CD4-positive, alpha-beta T cell (primary cell): ENCODE measurements at regions not wholly inside any gene's neighbourhood (a gene's known extent, or its start where the extent isn't known, plus 50 kb on each side); places are given as distances from the start of the nearest gene placed in this dataset.

Experiments
- ATAC-seq: fragments of 200-7000 bp; cut with Tn5 transposase; one replicate; pipeline ENCODE4 v1.10.0; 2022; ENCODE audit warnings: mild to moderate bottlenecking; ENCODE audit not compliant: poor library complexity
- CTCF ChIA-PET: fragments of 350-600 bp; sonication (Branson Sonifier 250); formaldehyde crosslinking; loops from one replicate; lab custom pipeline; 2021; ENCODE audit warnings: antibody characterized with exemption, inconsistent platforms; lab: Charles Lee
- POLR2A ChIA-PET: fragments of 350-600 bp; sonication (Branson Sonifier 250); formaldehyde crosslinking; loops from one replicate; lab custom pipeline; 2021; ENCODE audit warnings: antibody characterized with exemption, inconsistent platforms; lab: Charles Lee
- DNase-seq, 14 experiments: peaks; one replicate each; pipeline ENCODE4 v3.0.0-alpha.2; 2013 to 2020; ENCODE audit warnings: mixed read lengths in 2 of 14
- H3K27ac ChIP-seq, 2 donors: one replicate each; pipeline versions ENCODE4 v1.5.1 to v1.7.0; 2013; ENCODE audit warnings: low read length in 2 of 2, low read depth in 1 of 2, mild to moderate bottlenecking in 1 of 2
- H3K27me3 ChIP-seq, 2 experiments: 1 replicate in 1 of 2; 2 replicates in 1 of 2; pipeline versions ENCODE4 v1.6.1 to v1.7.0; 2013; ENCODE audit warnings: low read length in 2 of 2, control low read depth in 1 of 2, mild to moderate bottlenecking in 1 of 2, moderate library complexity in 1 of 2; ENCODE audit not compliant: insufficient read depth in 2 of 2, control insufficient read depth in 1 of 2
- H3K36me3 ChIP-seq: one replicate; pipeline ENCODE4 v1.6.1; 2013; ENCODE audit warnings: low read length, control low read depth; ENCODE audit not compliant: insufficient read depth
- H3K4me1 ChIP-seq: one replicate; pipeline ENCODE4 v1.6.1; 2013; ENCODE audit warnings: low read length, control low read depth; ENCODE audit not compliant: insufficient read depth
- H3K4me3 ChIP-seq: one replicate; pipeline ENCODE4 v1.5.1; 2013; ENCODE audit warnings: mild to moderate bottlenecking, low read length, moderate library complexity
- H3K9me3 ChIP-seq, 2 experiments: 1 replicate in 1 of 2; 2 replicates in 1 of 2; pipeline versions ENCODE4 v1.6.1 to v1.7.0; 2013; ENCODE audit warnings: low read length in 2 of 2, mild to moderate bottlenecking in 2 of 2, control low read depth in 1 of 2, moderate library complexity in 1 of 2; ENCODE audit not compliant: control insufficient read depth in 1 of 2, insufficient read depth in 1 of 2
- H3K27ac Mint-ChIP-seq: one replicate; pipeline ENCODE4 v1.8.0; 2020; ENCODE audit warnings: mixed read lengths
- H3K27me3 Mint-ChIP-seq: one replicate; pipeline ENCODE4 v1.8.0; 2021; ENCODE audit warnings: mixed read lengths
- H3K36me3 Mint-ChIP-seq: one replicate; pipeline ENCODE4 v1.8.0; 2021; ENCODE audit warnings: low read depth, mixed read lengths
- H3K4me1 Mint-ChIP-seq: one replicate; pipeline ENCODE4 v1.8.0; 2021; ENCODE audit warnings: low read depth, mixed read lengths
- H3K4me3 Mint-ChIP-seq: one replicate; pipeline ENCODE4 v1.8.0; 2020; ENCODE audit warnings: mild to moderate bottlenecking, mixed read lengths
- H3K9me3 Mint-ChIP-seq: one replicate; pipeline ENCODE4 v1.8.0; 2020; ENCODE audit warnings: mixed read lengths
- intact Hi-C, 2 experiments: fragments of 100-400 bp; cut with DNase I in 1 of 2; cut with micrococcal nuclease in 1 of 2; formaldehyde crosslinking; loops; one replicate each; pipeline versions ENCODE4 v1.15.1 to v1.9.0; 2023 to 2025; cut with DNase I, micrococcal nuclease
- TF ChIP-seq, protein P1 (sequence below): fragments of 200-600 bp; IDR thresholded peaks from one replicate; pipeline ENCODE4 v1.8.0; 2022; ENCODE audit warnings: antibody characterized with exemption, mild to moderate bottlenecking

DNA sequence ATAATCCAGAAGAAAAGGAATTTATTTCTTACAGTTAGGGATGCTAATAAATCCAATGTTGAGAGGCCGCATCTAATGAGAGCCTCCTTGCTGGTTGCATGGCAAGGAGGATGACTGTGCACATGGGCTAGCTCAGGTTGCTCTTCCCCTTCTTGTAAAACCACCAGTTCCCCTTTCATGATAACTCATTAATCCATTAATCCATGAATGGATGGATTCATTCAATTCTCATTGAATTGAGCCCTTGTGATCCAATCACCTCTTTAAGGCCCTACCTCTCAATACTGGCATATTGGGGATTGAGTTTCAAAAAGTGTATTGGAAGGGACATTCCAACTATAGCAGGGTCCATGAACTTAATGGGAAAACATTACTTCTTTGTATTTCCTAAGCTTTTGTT is 149.5 kb downstream of the BMP2 start:
- DNase-seq: no peak
- Histone ChIP-seq H3K4me1 (no peaks in the 10 kb centered on the region), H3K36me3 (no peaks in the 10 kb centered on the region), H3K4me3 (no peak overlapping the region), H3K27me3 (no peaks in the 10 kb centered on the region), H3K9me3 (peaks cover 0 to 3% of the 10 kb centered on the region in 2 experiments), H3K27ac (no peak overlapping the region)
- Mint-ChIP-seq H3K27ac (no peak overlapping the region), H3K9me3 (peaks cover 2% of the 10 kb centered on the region), H3K36me3 (no peaks in the 10 kb centered on the region), H3K27me3 (no peaks in the 10 kb centered on the region), H3K4me1 (no peaks in the 10 kb centered on the region), H3K4me3 (no peak overlapping the region)
- TF ChIP-seq, protein P1, sequence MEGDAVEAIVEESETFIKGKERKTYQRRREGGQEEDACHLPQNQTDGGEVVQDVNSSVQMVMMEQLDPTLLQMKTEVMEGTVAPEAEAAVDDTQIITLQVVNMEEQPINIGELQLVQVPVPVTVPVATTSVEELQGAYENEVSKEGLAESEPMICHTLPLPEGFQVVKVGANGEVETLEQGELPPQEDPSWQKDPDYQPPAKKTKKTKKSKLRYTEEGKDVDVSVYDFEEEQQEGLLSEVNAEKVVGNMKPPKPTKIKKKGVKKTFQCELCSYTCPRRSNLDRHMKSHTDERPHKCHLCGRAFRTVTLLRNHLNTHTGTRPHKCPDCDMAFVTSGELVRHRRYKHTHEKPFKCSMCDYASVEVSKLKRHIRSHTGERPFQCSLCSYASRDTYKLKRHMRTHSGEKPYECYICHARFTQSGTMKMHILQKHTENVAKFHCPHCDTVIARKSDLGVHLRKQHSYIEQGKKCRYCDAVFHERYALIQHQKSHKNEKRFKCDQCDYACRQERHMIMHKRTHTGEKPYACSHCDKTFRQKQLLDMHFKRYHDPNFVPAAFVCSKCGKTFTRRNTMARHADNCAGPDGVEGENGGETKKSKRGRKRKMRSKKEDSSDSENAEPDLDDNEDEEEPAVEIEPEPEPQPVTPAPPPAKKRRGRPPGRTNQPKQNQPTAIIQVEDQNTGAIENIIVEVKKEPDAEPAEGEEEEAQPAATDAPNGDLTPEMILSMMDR: no peak
- intact Hi-C loops: no loop called here
- no peak for ATAC-seq
- ChIA-PET POLR2A (no interaction called here), CTCF (no interaction called here)

DNA sequence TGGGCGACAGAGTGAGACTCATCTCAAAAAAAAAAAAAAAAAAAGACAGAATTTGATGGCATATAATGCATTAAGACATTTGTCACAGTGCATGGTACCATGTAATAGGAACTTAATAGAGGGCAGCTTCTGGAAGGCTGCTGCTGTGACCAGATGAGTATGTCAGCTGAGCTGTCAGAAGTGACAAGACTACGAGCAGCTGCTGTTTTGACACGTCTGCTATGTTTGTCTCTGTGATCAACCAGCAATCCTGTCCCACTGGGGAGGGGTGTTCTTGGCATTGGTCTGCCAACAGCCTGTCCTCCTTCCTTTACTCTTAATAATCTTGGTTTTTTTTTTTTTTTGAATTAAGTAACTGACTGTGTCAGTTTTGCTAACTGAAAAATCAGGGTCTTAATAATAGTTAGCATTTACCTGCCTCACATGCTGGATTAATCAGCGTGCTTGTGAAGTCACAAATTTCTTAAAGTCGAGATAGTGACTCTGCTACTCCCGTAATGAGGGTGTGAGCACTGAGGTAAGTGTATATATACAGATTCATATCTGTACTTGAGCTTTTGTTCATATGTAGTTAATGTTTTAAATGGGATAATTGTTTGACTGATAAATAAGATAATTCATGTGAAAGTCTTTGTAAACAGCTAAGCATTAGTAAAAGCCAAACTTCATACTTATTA is 152.4 kb downstream of the BMP2 start:
- DNase-seq (no peak), ATAC-seq (no peak)
- no peak overlapping the region for H3K4me3 Mint-ChIP-seq
- no peaks in the 10 kb centered on the region for H3K27me3 Mint-ChIP-seq
- H3K27ac Mint-ChIP-seq: no peak overlapping the region
- Histone ChIP-seq H3K27ac (no peak overlapping the region), H3K4me3 (no peak overlapping the region), H3K27me3 (no peaks in the 10 kb centered on the region), H3K9me3 (peaks cover 0 to 12% of the 10 kb centered on the region in 2 experiments), H3K4me1 (no peaks in the 10 kb centered on the region), H3K36me3 (no peaks in the 10 kb centered on the region)
- H3K9me3 Mint-ChIP-seq: peaks cover 2% of the 10 kb centered on the region
- H3K4me1 Mint-ChIP-seq: no peaks in the 10 kb centered on the region
- H3K36me3 Mint-ChIP-seq: no peaks in the 10 kb centered on the region
- intact Hi-C loops: no loop called here
- TF ChIP-seq, protein P1: no peak
- CTCF ChIA-PET: interaction anchor here (1.1 kb wide), 1 partner anchor 10 kb away, joined by 3 read pairs; no protein-coding TSS in a partner anchor
- POLR2A ChIA-PET: no interaction called here

DNA sequence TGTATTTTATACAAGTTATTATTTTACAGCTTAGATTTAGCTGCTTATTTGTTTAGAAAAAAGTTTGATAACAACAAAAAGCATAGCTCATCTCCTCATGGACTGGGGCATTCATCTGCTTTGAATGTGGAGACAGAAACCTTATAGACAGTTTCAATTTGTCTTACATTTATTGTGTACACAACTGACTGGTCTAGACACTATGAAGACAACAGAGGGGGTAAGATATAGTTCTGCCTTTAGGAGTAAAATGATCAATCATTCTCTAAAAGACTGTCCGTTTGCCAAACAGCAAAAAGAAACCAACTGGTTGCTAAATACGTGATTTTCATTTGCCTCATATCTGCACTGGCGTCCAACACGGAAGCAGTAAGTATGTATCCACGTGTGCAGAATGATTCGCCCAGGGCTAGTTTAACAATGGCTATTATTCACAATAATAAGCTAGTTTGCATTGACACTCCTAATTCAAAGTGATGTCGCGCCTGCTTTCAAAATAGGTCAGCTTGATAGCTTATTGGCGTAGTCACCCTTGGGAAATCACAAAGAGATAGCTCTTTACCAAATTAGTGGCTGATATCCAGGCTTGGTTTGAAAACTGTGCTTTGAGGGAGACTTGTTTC is 153.6 kb downstream of the BMP2 start:
- peaks cover 0 to 12% of the 10 kb centered on the region in 2 experiments for H3K9me3 ChIP-seq
- TF ChIP-seq, protein P1: no peak
- no peak overlapping the region for H3K4me3 ChIP-seq
- no peaks in the 10 kb centered on the region for H3K4me1 Mint-ChIP-seq
- no peak overlapping the region for H3K27ac Mint-ChIP-seq
- no peaks in the 10 kb centered on the region for H3K4me1 ChIP-seq
- H3K9me3 Mint-ChIP-seq: peaks cover 2% of the 10 kb centered on the region
- no peaks in the 10 kb centered on the region for H3K27me3 Mint-ChIP-seq
- CTCF ChIA-PET: no interaction called here
- no peaks in the 10 kb centered on the region for H3K36me3 Mint-ChIP-seq
- POLR2A ChIA-PET: no interaction called here
- H3K36me3 ChIP-seq: no peaks in the 10 kb centered on the region
- DNase-seq: no peak
- no peak for ATAC-seq
- intact Hi-C loops: no loop called here
- H3K27ac ChIP-seq: no peak overlapping the region
- no peaks in the 10 kb centered on the region for H3K27me3 ChIP-seq
- H3K4me3 Mint-ChIP-seq: no peak overlapping the region
